Body of pancreas (tissue), 4 donors: ENCODE measurements at regions not wholly inside any gene's neighbourhood (a gene's known extent, or its start where the extent isn't known, plus 50 kb on each side); places are given as distances from the start of the nearest gene placed in this dataset.
"Not testable (repeated sequence)": the region's sequence is repeated elsewhere in the genome, so short reads cannot be mapped to it uniquely, and the experiment has no call there.

Source experiments
- ATAC-seq: fragments of 150-250 bp; one replicate; pipeline ENCODE4 v1.9.1; 2016
- DNase-seq, 4 donors: peaks; one replicate each; pipeline ENCODE4 v3.0.0-alpha.2; 2019
- H3K27ac ChIP-seq, 4 donors: fragments of 200-600 bp; sonication (generic); 1 replicate in 3 of 4; 2 replicates in 1 of 4; pipeline versions ENCODE4 v1.5.1 to v1.6.1; 2016 to 2019; ENCODE audit warnings: mild to moderate bottlenecking in 1 of 4, mixed read lengths in 1 of 4, moderate library complexity in 1 of 4
- H3K27me3 ChIP-seq, 2 donors: fragments of 200-600 bp; sonication (generic); one replicate each; pipeline ENCODE4 v1.6.0; 2016; ENCODE audit warnings: mild to moderate bottlenecking in 1 of 2
- H3K36me3 ChIP-seq, 2 donors: fragments of 200-600 bp; sonication (generic); replicated peaks in 1 of 2; 2 replicates each; pipeline ENCODE4 v1.5.1; 2016; ENCODE audit warnings: low read depth in 2 of 2; ENCODE audit not compliant: insufficient read depth in 1 of 2
- H3K4me1 ChIP-seq: fragments of 200-600 bp; sonication (generic); one replicate; pipeline ENCODE4 v1.6.0; 2016
- H3K4me3 ChIP-seq, 2 donors: fragments of 200-600 bp; sonication (generic); 1 replicate in 1 of 2; 2 replicates in 1 of 2; pipeline ENCODE4 v1.5.1; 2016 to 2019
- H3K9me3 ChIP-seq, 3 donors: fragments of 200-600 bp; sonication (generic); 1 replicate in 2 of 3; 2 replicates in 1 of 3; pipeline ENCODE4 v1.5.1; 2016
- POLR2A ChIP-seq, 3 donors: fragments of 450-650 bp; IDR thresholded peaks; one replicate each; pipeline ENCODE4 v1.6.1; 2016; ENCODE audit warnings: antibody characterized with exemption in 3 of 3, mild to moderate bottlenecking in 2 of 3
- WGBS, 2 donors: methylation state at CpG; one replicate each; pipeline ENCODE4 v1.1.5; 2017; 5-methylcytosine and 5-hydroxymethylcytosine counted together
- intact Hi-C: fragments of 100-400 bp; cut with DNase I; formaldehyde crosslinking; loops from one replicate; pipeline ENCODE4 v1.15.1; 2023
- TF ChIP-seq, protein P1 (sequence below), 7 experiments: fragments of 450-650 bp in 4 of 7; fragments of 200-600 bp in 3 of 7; sonication (generic) in 3 of 7; IDR thresholded peaks; one replicate each; pipeline ENCODE4 v1.5.1; 2016 to 2019; ENCODE audit warnings: antibody characterized with exemption in 7 of 7

DNA sequence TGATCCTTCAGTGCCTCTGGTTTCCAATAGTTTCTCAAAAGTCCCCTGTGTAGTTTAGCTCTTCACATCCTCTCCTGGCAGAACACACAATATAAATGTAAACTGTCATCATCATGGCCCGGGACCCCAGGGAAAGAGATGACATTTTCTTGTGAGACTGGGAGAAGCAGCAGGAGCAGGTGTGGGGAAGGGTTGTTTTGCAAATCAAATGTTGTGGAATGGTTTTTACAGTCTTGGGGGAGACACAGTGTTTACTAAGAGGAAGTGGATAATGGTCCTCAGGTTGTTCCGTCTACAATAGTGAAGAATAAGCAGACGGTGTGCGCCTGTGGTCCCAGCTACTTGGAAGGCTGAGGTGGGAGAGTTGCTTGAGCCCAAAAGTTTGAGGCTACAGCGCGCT, 159.1 kb downstream of the SEC23IP start:
- WGBS, 2 donors: 63 to 82% methylated on average over 6 of the region's 6 CpGs
- TF ChIP-seq, protein P1, sequence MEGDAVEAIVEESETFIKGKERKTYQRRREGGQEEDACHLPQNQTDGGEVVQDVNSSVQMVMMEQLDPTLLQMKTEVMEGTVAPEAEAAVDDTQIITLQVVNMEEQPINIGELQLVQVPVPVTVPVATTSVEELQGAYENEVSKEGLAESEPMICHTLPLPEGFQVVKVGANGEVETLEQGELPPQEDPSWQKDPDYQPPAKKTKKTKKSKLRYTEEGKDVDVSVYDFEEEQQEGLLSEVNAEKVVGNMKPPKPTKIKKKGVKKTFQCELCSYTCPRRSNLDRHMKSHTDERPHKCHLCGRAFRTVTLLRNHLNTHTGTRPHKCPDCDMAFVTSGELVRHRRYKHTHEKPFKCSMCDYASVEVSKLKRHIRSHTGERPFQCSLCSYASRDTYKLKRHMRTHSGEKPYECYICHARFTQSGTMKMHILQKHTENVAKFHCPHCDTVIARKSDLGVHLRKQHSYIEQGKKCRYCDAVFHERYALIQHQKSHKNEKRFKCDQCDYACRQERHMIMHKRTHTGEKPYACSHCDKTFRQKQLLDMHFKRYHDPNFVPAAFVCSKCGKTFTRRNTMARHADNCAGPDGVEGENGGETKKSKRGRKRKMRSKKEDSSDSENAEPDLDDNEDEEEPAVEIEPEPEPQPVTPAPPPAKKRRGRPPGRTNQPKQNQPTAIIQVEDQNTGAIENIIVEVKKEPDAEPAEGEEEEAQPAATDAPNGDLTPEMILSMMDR (IDR thresholded peaks at IDR 0.05): no peak
- TF ChIP-seq POLR2A (IDR thresholded peaks at IDR 0.05): no peak
- ATAC-seq: no peak

DNA sequence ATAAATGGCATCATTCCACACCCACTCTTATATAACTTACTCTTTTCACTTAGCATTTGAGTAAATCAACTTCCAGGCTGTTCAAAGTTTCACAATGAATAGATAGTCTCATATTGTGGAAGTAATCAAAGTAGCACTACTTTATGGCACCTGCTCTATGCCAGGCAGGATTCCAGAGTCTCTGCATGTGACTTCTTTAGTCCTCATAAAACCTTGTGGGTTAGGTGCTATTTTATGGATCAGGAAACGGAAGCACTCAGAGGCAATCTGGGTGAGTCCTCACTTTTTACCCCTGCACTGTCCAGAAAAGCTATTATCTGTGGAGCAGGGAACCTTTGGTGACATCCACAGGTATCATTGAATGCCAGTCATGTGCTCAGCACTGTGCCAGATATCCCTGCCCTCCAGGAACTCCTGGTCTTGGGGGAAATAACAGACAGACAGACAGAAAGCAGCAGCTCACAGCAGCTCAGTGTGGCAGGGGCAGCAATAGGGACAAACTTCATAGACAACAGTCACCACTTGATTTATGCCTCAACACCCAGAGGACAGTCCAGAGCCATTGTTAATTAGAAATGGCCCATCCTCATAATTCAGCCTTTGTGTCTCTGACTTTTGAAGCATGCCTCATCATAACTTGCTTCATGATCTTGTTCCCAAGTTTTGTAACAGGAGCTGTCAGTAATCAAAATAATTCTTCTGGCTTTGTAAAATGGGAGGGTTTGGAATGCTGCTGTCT, 160.6 kb downstream of the SEC23IP start:
- DNase-seq (no peak), ATAC-seq (no peak)
- intact Hi-C loops: no loop called here
- Histone ChIP-seq H3K27me3 (no peaks in the 10 kb centered on the region), H3K27ac (no peak overlapping the region), H3K4me3 (no peak overlapping the region), H3K4me1 (no peaks in the 10 kb centered on the region), H3K36me3 (no peaks in the 10 kb centered on the region), H3K9me3 (no peaks in the 10 kb centered on the region)
- TF ChIP-seq, protein P1 (IDR thresholded peaks at IDR 0.05): no peak
- 52 to 59% methylated on average over 1 of the region's 1 CpG for whole genome bisulfite sequencing, 2 donors

More for the DNA sequence above, 159.1 kb downstream of the SEC23IP start:
- intact Hi-C loops: no loop called here
- Histone ChIP-seq H3K4me3 (no peak overlapping the region), H3K27ac (no peak overlapping the region), H3K9me3 (no peaks in the 10 kb centered on the region), H3K36me3 (no peaks in the 10 kb centered on the region), H3K4me1 (no peaks in the 10 kb centered on the region), H3K27me3 (no peaks in the 10 kb centered on the region)
- no peak for DNase-seq

DNA sequence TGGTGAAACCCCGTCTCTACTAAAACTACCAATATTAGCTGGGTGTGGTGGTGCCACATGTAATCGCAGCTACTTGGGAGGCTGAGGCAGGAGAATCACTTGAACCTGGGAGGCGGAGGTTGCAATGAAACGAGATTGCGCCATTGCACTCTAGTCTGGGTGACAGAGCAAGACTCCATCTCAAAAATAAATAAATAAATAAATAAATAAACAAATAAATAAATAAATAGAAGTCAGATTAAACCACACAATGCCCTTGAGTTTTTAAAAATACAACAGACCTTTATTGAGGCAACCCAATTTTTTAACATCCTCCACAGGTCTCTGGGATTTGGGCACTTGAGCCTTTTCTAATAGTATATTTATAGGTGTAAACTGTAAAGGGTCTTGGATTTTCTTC, 167.3 kb downstream of the SEC23IP start:
- ATAC-seq, H3K36me3 ChIP-seq, H3K27ac ChIP-seq, DNase-seq, H3K4me3 ChIP-seq, intact Hi-C loops, H3K9me3 ChIP-seq, H3K27me3 ChIP-seq, H3K4me1 ChIP-seq: not testable (repeated sequence)
- 92 to 98% methylated on average over 5 of the region's 5 CpGs for WGBS, 2 donors

GRCh38 chr10:120067427-120067826, 174.9 kb downstream of the SEC23IP start:
- Histone ChIP-seq H3K36me3 (no peaks in the 10 kb centered on the region), H3K27ac (no peak overlapping the region), H3K9me3 (no peaks in the 10 kb centered on the region), H3K27me3 (no peaks in the 10 kb centered on the region), H3K4me3 (no peak overlapping the region), H3K4me1 (no peaks in the 10 kb centered on the region)
- TF ChIP-seq POLR2A (IDR thresholded peaks at IDR 0.05): no peak
- TF ChIP-seq, protein P1 (IDR thresholded peaks at IDR 0.05): no peak
- intact Hi-C loops: no loop called here
- WGBS, 2 donors: 80 to 88% methylated on average over 2 of the region's 2 CpGs
- ATAC-seq (no peak), DNase-seq (no peak)

DNA sequence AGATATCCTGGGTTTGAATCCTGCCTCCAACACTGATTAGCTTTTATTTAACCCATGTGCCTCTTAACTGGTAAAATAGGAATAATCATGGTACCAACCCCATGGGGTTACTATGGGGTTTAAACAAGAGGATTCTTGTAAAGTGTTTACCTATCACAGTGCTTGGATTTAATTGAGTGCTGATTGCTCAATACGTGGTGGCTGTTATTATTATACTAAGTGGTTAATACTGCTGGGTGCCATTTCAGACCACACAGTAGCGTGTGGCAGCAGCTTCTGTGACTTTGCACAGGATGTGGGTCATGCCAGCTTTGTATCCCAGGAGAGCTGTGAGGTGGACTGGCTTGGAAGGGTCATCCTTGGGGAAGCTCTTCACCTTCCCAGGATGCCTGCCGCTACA, 177.2 kb downstream of the SEC23IP start:
- DNase-seq (no peak), ATAC-seq (no peak)
- Histone ChIP-seq H3K36me3 (no peaks in the 10 kb centered on the region), H3K27me3 (no peaks in the 10 kb centered on the region), H3K4me1 (no peaks in the 10 kb centered on the region), H3K4me3 (no peak overlapping the region), H3K27ac (no peak overlapping the region), H3K9me3 (no peaks in the 10 kb centered on the region)
- intact Hi-C loops: no loop called here
- 35 to 43% methylated on average over 3 of the region's 3 CpGs for WGBS, 2 donors
- TF ChIP-seq POLR2A (IDR thresholded peaks at IDR 0.05): no peak
- TF ChIP-seq, protein P1 (IDR thresholded peaks at IDR 0.05): no peak
